SK-N-SH treated with all-trans-retinoic acid at 6 μM for 48 hours (cell line): ENCODE measurements at regions not wholly inside any gene's neighbourhood (a gene's known extent, or its start where the extent isn't known, plus 50 kb on each side); places are given as distances from the start of the nearest gene placed in this dataset.

Experiments
- CSDC2 ChIP-seq: fragments of 250-450 bp; sonication (Bioruptor Pico); IDR thresholded peaks from 2 replicates; pipeline ENCODE4 v1.5.0; 2020; ENCODE audit warnings: mild to moderate bottlenecking, moderate library complexity
- ISL1 ChIP-seq: fragments of 250-450 bp; sonication (Bioruptor Pico); IDR thresholded peaks from 2 replicates; pipeline ENCODE4 v2.1.2; 2022; ENCODE audit warnings: mild to moderate bottlenecking, moderate library complexity
- RARB ChIP-seq: fragments of 250-450 bp; sonication (Bioruptor Pico); IDR thresholded peaks from 2 replicates; pipeline ENCODE4 v1.8.0; 2021; ENCODE audit warnings: mild to moderate bottlenecking, moderate library complexity
- TCF4 ChIP-seq: fragments of 250-450 bp; sonication (Bioruptor Pico); IDR thresholded peaks from 2 replicates; pipeline ENCODE4 v1.8.0; 2021; ENCODE audit warnings: mild to moderate bottlenecking, moderate library complexity, borderline replicate concordance
- ZC3H10 ChIP-seq: fragments of 250-450 bp; sonication (Bioruptor Pico); IDR thresholded peaks from 2 replicates; pipeline ENCODE4 v1.5.1; 2021; ENCODE audit warnings: mild to moderate bottlenecking, moderate library complexity
- ZFP3 ChIP-seq: fragments of 250-450 bp; sonication (Bioruptor Pico); IDR thresholded peaks from 2 replicates; pipeline ENCODE4 v1.5.0; 2020; ENCODE audit warnings: mild to moderate bottlenecking, moderate library complexity
- ZFP30 ChIP-seq: fragments of 450-650 bp; formaldehyde crosslinking; IDR thresholded peaks from 2 replicates; pipeline ENCODE4 v1.5.0; 2022; ENCODE audit warnings: mild to moderate bottlenecking, moderate library complexity
- ZNF70 ChIP-seq: fragments of 450-650 bp; formaldehyde crosslinking; IDR thresholded peaks from 2 replicates; pipeline ENCODE4 v1.5.0; 2020; ENCODE audit warnings: mild to moderate bottlenecking, moderate library complexity
- ZNF8 ChIP-seq: fragments of 450-650 bp; formaldehyde crosslinking; IDR thresholded peaks from 2 replicates; pipeline ENCODE4 v1.5.0; 2020; ENCODE audit warnings: mild to moderate bottlenecking, moderate library complexity

DNA sequence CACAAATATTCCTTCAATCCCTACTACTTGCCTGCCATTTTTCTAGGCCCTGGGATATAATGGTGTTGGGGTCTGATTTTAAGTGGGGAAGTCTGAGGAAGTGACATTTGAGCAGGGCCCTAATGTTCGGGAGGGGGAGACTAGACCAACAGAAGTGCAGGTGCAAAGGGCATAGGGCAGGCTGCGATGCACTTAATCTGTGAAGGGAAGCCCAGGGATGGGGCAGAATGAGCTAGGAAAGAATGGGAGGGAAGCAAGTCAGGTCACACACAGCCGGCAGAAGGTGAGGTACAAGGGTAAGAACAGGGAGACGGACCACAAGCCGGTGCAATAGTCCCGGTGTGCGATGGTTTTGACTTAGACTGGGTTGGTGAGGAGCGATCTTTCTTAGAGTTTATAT, 146.8 kb downstream of the UNC5CL start:
- no peak for TF ChIP-seq ISL1 (CRISPR knock-in tag)
- no peak for TF ChIP-seq ZNF70 (CRISPR knock-in tag)
- no peak for TF ChIP-seq ZFP3 (CRISPR knock-in tag)
- TF ChIP-seq ZC3H10 (CRISPR knock-in tag), result no peak
- TF ChIP-seq CSDC2 (CRISPR knock-in tag), result no peak
- no peak for TF ChIP-seq ZFP30
- TF ChIP-seq TCF4 (CRISPR knock-in tag), result no peak
- no peak for TF ChIP-seq RARB (CRISPR knock-in tag)
- no peak for TF ChIP-seq ZNF8 (CRISPR knock-in tag)
